ENCODE measurements at regions not wholly inside any gene's neighbourhood (a gene's known extent, or its start where the extent isn't known, plus 50 kb on each side); places are given as distances from the start of the nearest gene placed in this dataset.

GRCh38 chr20:60725311-60725906 is 526.7 kb upstream of the CDH4 start:
- DNase-seq = no peak

- no peak for DNase-seq
Measured at GRCh38 chr20:60727425-60727824, 524.6 kb upstream of the CDH4 start.

GRCh38 chr20:60728705-60729104 is 523.4 kb upstream of the CDH4 start:
- DNase-seq = no peak

- DNase-seq = no peak
Measured at GRCh38 chr20:60729135-60729900, 522.7 kb upstream of the CDH4 start.

GRCh38 chr20:60732322-60732721 is 519.7 kb upstream of the CDH4 start:
- no peak for DNase-seq

GRCh38 chr20:60748086-60748485 is 504.0 kb upstream of the CDH4 start:
- no peak for DNase-seq

- DNase-seq = no peak
Measured at GRCh38 chr20:60749804-60750602, 502.1 kb upstream of the CDH4 start.

- DNase-seq = no peak
Measured at GRCh38 chr20:60750909-60751308, 501.2 kb upstream of the CDH4 start.

- no peak for DNase-seq
Measured at GRCh38 chr20:60751826-60752225, 500.2 kb upstream of the CDH4 start.

GRCh38 chr20:60752741-60753420 is 499.2 kb upstream of the CDH4 start:
- no peak for DNase-seq

- no peak for DNase-seq
Measured at GRCh38 chr20:60754856-60755255, 497.2 kb upstream of the CDH4 start.

GRCh38 chr20:60759651-60760050 is 492.4 kb upstream of the CDH4 start:
- no peak for DNase-seq

- DNase-seq = no peak
Measured at GRCh38 chr20:60760256-60761000, 491.6 kb upstream of the CDH4 start.

GRCh38 chr20:60761056-60761455 is 491.0 kb upstream of the CDH4 start:
- DNase-seq = no peak

GRCh38 chr20:60762386-60762785 is 489.7 kb upstream of the CDH4 start:
- DNase-seq = no peak

GRCh38 chr20:60764328-60764727 is 487.7 kb upstream of the CDH4 start:
- DNase-seq = no peak

GRCh38 chr20:60764771-60765170 is 487.3 kb upstream of the CDH4 start:
- DNase-seq = no peak

- no peak for DNase-seq
Measured at GRCh38 chr20:60765821-60766403, 486.1 kb upstream of the CDH4 start.

- DNase-seq = no peak
Measured at GRCh38 chr20:60768216-60768615, 483.8 kb upstream of the CDH4 start.

- DNase-seq = no peak
Measured at GRCh38 chr20:60780388-60781025, 471.6 kb upstream of the CDH4 start.

- DNase-seq = no peak
Measured at GRCh38 chr20:60782959-60783625, 469.0 kb upstream of the CDH4 start.
